ENCODE measurements at regions not wholly inside any gene's neighbourhood (a gene's known extent, or its start where the extent isn't known, plus 50 kb on each side); places are given as distances from the start of the nearest gene placed in this dataset.
"Not testable (repeated sequence)": the region's sequence is repeated elsewhere in the genome, so short reads cannot be mapped to it uniquely, and the experiment has no call there.

DNA sequence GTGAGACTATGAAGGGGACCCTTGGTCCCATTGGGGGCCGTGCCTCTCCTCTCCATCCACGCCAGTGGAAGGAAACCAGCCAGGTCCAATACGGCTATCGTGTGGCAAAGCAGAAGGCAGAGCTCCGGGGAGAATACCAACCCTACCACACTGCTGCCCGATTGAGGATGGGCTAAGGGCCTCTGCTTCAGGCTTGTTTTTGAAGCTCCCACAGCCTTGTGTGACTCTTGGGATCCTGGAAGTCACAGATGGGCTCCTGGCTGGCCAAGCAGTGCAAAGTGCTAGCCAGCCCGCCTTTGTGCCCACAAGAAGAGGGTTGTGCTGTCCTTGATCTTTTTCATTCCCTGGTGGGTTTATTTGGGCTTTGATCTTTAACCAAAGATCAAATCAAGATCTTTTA, 70.6 kb upstream of the ID2 start:
- Histone ChIP-seq H3K4me1 (ENCODE audit: low read depth, poor library complexity, severe bottlenecking) (peaks cover 33% of the 10 kb centered on the region), H3K4me2 (no peak overlapping the region), H3K4me3 (IDR thresholded peaks at IDR 0.05; ENCODE audit: insufficient read depth, low read depth, low read length) (no peak overlapping the region), H3K79me2 (ENCODE audit: insufficient read depth, low read depth) (no peaks in the 10 kb centered on the region), H3K36me3 (ENCODE audit: insufficient read depth) (no peaks in the 10 kb centered on the region), H3K27me3 (ENCODE audit: insufficient read depth, low read depth) (no peaks in the 10 kb centered on the region), H3K27ac (no peak overlapping the region), H4K20me1 (ENCODE audit: insufficient read depth) (no peaks in the 10 kb centered on the region), H3K9ac (no peak overlapping the region), H2AFZ (ENCODE audit: low read depth) (no peak overlapping the region)
- TF ChIP-seq, protein P1, sequence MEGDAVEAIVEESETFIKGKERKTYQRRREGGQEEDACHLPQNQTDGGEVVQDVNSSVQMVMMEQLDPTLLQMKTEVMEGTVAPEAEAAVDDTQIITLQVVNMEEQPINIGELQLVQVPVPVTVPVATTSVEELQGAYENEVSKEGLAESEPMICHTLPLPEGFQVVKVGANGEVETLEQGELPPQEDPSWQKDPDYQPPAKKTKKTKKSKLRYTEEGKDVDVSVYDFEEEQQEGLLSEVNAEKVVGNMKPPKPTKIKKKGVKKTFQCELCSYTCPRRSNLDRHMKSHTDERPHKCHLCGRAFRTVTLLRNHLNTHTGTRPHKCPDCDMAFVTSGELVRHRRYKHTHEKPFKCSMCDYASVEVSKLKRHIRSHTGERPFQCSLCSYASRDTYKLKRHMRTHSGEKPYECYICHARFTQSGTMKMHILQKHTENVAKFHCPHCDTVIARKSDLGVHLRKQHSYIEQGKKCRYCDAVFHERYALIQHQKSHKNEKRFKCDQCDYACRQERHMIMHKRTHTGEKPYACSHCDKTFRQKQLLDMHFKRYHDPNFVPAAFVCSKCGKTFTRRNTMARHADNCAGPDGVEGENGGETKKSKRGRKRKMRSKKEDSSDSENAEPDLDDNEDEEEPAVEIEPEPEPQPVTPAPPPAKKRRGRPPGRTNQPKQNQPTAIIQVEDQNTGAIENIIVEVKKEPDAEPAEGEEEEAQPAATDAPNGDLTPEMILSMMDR (conservative IDR thresholded peaks at IDR 0.05; ENCODE audit: low read depth, low read length) = no peak

DNA sequence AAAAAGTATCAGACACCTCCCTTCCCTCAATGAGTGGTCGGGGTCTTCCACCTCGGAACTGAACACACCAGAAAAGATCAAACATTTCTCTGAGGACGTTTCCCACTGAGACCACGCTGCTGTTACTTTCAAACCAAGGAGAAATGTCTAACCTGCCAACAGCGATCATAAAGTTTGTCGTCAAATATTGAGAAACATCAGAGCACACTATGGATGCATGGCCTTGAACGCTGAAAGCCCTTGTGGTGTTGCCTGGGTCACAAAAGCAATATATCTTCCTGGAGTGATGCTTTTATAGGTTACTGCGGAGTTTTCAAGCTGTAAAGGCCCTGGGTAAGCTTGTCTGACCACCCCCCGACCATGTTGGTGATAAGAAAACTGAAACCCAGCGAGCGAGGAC, 70.2 kb upstream of the ID2 start:
- peaks cover 28% of the 10 kb centered on the region for H3K4me1 ChIP-seq (ENCODE audit: low read depth, poor library complexity, severe bottlenecking)
- H2AFZ ChIP-seq (ENCODE audit: low read depth) = no peak overlapping the region
- H3K4me3 ChIP-seq (IDR thresholded peaks at IDR 0.05; ENCODE audit: insufficient read depth, low read depth, low read length) = no peak overlapping the region
- no peak overlapping the region for H3K4me2 ChIP-seq
- no peaks in the 10 kb centered on the region for H3K36me3 ChIP-seq (ENCODE audit: insufficient read depth)
- H3K9ac ChIP-seq = no peak overlapping the region
- H4K20me1 ChIP-seq (ENCODE audit: insufficient read depth) = no peaks in the 10 kb centered on the region
- H3K27ac ChIP-seq = no peak overlapping the region
- TF ChIP-seq, protein P1 (conservative IDR thresholded peaks at IDR 0.05; ENCODE audit: low read depth, low read length) = no peak
- no peaks in the 10 kb centered on the region for H3K79me2 ChIP-seq (ENCODE audit: insufficient read depth, low read depth)
- no peaks in the 10 kb centered on the region for H3K27me3 ChIP-seq (ENCODE audit: insufficient read depth, low read depth)

DNA sequence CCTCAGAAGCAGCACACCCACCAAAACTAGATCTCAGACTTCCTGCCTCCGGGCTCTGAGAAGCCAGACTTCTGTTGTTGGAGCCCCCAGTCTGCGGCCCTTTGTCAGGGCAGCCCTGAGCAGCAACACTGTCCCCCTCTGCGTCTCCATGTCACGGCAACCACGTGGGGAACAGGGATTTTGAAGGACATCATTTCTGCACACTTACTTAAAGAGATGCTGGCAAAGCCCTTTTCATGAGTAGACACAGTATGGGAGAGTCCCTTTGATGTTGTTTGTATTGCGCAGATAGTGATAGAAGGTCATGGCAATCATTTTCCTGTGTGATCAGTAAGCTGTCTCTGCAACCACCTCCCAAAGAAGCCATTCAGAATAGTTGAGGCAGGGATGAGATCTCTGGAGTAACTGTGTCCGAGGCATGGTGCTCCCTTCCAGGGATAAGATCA, 69.1 kb upstream of the ID2 start:
- Histone ChIP-seq H3K36me3 (ENCODE audit: insufficient read depth) (no peaks in the 10 kb centered on the region), H3K27ac (no peak overlapping the region), H3K4me3 (IDR thresholded peaks at IDR 0.05; ENCODE audit: insufficient read depth, low read depth, low read length) (no peak overlapping the region), H3K27me3 (ENCODE audit: insufficient read depth, low read depth) (no peaks in the 10 kb centered on the region), H2AFZ (ENCODE audit: low read depth) (no peak overlapping the region), H3K9ac (no peak overlapping the region), H3K79me2 (ENCODE audit: insufficient read depth, low read depth) (no peaks in the 10 kb centered on the region), H3K4me2 (no peak overlapping the region), H3K4me1 (ENCODE audit: low read depth, poor library complexity, severe bottlenecking) (peaks cover 17% of the 10 kb centered on the region), H4K20me1 (ENCODE audit: insufficient read depth) (no peaks in the 10 kb centered on the region)
- TF ChIP-seq, protein P1 (conservative IDR thresholded peaks at IDR 0.05; ENCODE audit: low read depth, low read length) = no peak

DNA sequence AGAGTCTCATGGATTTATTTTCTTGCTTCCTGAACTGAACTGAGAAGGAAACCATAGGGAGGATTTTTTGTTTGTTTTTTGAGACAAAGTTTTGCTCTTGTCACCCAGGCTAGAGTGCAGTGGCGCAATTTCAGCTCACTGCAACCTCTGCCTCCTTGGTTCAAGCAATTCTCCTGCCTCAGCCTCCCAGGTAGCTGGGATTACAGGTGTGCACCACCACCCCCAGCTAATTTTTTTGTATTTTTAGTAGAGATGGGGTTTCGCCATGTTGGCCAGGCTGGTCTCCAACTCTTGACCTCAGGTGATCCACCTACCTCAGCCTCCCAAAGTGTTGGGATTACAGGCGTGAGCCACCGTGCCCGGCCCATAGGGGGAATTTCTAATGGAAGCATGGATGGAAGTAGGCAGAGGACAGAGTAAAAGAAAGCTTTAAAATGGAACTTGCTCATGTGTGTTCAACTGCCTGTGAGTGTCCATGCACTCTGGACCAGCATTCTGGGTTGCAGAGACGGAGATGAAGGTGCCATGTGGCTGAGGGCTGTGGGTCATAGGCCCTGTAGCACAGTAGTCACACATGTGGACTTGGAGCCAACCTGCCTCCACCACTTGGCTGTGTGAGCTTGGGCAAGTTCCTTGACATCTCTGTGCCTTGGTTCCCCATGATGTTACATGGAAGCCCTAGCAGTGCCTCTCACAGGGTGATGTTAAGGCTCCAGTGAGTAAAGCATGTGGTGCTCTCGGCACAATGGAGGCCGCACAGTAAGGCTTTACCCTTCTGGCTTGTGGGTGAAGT, 68.5 kb upstream of the ID2 start:
- H3K9ac ChIP-seq = not testable (repeated sequence)
- peaks cover 11% of the 10 kb centered on the region for H3K4me1 ChIP-seq (ENCODE audit: low read depth, poor library complexity, severe bottlenecking)

DNA sequence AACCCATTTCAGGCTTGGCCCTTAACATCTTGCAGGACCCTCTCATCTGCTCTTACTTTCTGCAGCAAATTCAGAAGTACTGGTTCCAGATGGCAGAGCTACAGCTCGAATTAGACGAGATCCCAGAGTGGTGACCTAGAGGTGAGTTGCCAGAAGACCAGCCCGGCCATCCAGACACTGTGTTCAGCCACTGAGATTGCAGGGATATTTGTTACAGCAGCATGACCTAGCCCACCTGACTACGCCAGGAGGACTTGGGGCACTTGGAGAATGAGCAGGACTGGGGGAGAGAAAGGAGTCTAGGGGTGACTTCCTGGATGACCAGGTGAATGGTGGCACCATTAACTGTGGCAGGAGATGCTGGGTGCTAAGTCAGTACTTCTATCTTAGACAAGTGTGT, 67.2 kb upstream of the ID2 start:
- TF ChIP-seq, protein P1 (conservative IDR thresholded peaks at IDR 0.05; ENCODE audit: low read depth, low read length) = no peak
- H4K20me1 ChIP-seq (ENCODE audit: insufficient read depth) = no peaks in the 10 kb centered on the region
- H3K4me1 ChIP-seq (ENCODE audit: low read depth, poor library complexity, severe bottlenecking) = no peaks in the 10 kb centered on the region
- H3K36me3 ChIP-seq (ENCODE audit: insufficient read depth) = no peaks in the 10 kb centered on the region
- no peak overlapping the region for H3K4me2 ChIP-seq
- no peak overlapping the region for H2AFZ ChIP-seq (ENCODE audit: low read depth)
- no peak overlapping the region for H3K9ac ChIP-seq
- no peak overlapping the region for H3K27ac ChIP-seq
- no peaks in the 10 kb centered on the region for H3K79me2 ChIP-seq (ENCODE audit: insufficient read depth, low read depth)
- H3K4me3 ChIP-seq (IDR thresholded peaks at IDR 0.05; ENCODE audit: insufficient read depth, low read depth, low read length) = no peak overlapping the region
- H3K27me3 ChIP-seq (ENCODE audit: insufficient read depth, low read depth) = no peaks in the 10 kb centered on the region

More for the DNA sequence above, 68.5 kb upstream of the ID2 start:
- H3K4me2 ChIP-seq; H3K36me3 ChIP-seq (ENCODE audit: insufficient read depth); H3K79me2 ChIP-seq (ENCODE audit: insufficient read depth, low read depth); H3K27ac ChIP-seq; H2AFZ ChIP-seq (ENCODE audit: low read depth); H4K20me1 ChIP-seq (ENCODE audit: insufficient read depth); H3K27me3 ChIP-seq (ENCODE audit: insufficient read depth, low read depth); H3K4me3 ChIP-seq (IDR thresholded peaks at IDR 0.05; ENCODE audit: insufficient read depth, low read depth, low read length): not testable (repeated sequence)

Data from KMS-11 (cell line).